BE2C (cell line): ENCODE measurements at regions not wholly inside any gene's neighbourhood (a gene's known extent, or its start where the extent isn't known, plus 50 kb on each side); places are given as distances from the start of the nearest gene placed in this dataset.

Experiments used
- DNase-seq: peaks from one replicate; pipeline ENCODE4 v3.0.0-alpha.2; 2020
- H3K27me3 ChIP-seq: fragments of 250-450 bp; sonication (Bioruptor Pico); 2 replicates; pipeline ENCODE4 v1.5.1; 2020; ENCODE audit warnings: mild to moderate bottlenecking
- H3K36me3 ChIP-seq: fragments of 250-450 bp; sonication (Bioruptor Pico); 2 replicates; pipeline ENCODE4 v1.5.1; 2020; ENCODE audit warnings: mild to moderate bottlenecking
- H3K4me1 ChIP-seq: fragments of 250-450 bp; sonication (Bioruptor Pico); 2 replicates; pipeline ENCODE4 v1.5.1; 2020
- H3K4me3 ChIP-seq: 2 replicates; pipeline ENCODE4 v1.5.1; 2011; ENCODE audit warnings: low read depth, low read length
- H3K9me3 ChIP-seq: fragments of 250-450 bp; sonication (Bioruptor Pico); 2 replicates; pipeline ENCODE4 v1.5.1; 2020
- CTCF ChIP-seq: IDR thresholded peaks from 2 replicates; pipeline ENCODE4 v1.5.1; 2012; ENCODE audit warnings: mild to moderate bottlenecking, low read depth, low read length

DNA sequence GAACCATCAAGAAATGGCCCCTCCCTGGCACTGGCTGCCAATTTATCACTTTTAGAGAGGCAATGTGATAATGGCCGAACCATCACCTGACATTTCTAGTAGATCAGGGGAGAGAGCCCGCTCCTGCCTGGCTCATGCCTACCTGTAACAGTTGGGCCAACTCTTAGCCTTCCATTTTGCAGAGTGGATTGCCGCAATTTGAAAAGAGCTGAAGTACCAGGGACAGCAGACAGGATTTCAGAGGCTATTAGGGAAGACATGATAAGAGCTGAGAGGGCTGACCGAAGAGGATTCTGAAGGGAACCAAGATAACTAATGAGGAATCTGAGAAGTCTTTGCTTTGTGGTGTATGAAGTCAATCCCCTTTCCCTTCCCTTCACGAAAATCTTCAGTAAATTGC, 121.2 kb upstream of the ANKRD28 start:
- TF ChIP-seq CTCF: no peak
- H3K27me3 ChIP-seq: no peaks in the 10 kb centered on the region
- no peaks in the 10 kb centered on the region for H3K4me1 ChIP-seq
- no peaks in the 10 kb centered on the region for H3K9me3 ChIP-seq
- no peak for DNase-seq
- H3K4me3 ChIP-seq: no peak overlapping the region
- H3K36me3 ChIP-seq: no peaks in the 10 kb centered on the region

DNA sequence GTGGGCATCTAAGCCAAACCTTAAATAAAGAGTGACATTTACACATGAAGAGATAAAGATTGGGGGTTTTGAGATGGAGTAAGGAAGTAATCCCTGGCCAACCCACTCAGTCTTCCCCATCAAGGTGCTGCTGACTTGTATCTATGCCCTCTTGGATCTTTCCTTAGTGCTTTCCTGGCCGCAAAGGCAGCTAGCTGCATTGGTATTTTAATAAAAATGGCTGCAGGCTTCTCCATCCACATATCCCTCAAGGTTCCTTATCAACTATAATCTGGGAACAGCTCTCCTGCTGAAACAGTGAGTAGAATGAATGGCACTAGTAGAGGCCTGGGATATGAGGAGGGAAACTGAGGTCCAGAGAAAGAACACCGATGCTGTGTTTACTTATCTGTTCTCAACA, 122.2 kb upstream of the ANKRD28 start:
- H3K36me3 ChIP-seq: no peaks in the 10 kb centered on the region
- no peaks in the 10 kb centered on the region for H3K27me3 ChIP-seq
- TF ChIP-seq CTCF: no peak
- no peaks in the 10 kb centered on the region for H3K4me1 ChIP-seq
- H3K4me3 ChIP-seq: no peak overlapping the region
- H3K9me3 ChIP-seq: no peaks in the 10 kb centered on the region
- no peak for DNase-seq

DNA sequence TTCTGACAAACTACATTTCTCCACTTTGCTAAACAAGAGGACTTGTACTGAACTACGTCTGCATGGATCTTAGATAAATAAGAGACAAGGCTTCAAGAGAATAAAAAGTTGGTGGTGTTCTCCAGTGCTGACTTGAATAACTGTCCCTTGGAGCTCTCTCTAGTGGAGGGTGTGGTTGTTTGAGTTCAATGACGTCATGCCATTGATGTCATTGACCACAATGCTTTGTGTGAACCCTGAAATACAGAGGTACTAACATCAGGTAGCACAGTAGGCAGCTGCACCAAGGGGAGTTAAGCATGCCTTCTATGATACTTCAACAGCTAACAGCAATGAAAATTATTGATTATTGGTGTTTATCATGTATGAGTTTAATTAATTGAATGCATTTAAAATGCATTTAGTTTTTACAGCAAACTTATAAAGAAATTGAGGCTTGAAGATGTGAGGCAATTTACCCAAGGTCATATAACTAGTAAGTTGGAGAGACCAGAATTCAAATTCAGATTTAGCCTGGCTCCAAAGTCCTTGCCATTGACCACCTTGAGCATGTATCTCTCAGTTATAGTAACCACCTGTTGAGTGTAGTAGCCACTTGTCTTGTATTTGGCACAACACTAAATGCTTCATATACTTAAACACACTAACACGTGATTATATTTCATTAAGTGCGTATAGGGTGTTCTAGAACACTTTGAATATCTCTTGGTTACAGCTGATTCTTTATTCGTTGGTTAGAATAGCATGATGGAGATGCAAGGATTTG, 126.0 kb upstream of the ANKRD28 start:
- no peak for TF ChIP-seq CTCF
- no peaks in the 10 kb centered on the region for H3K27me3 ChIP-seq
- no peak for DNase-seq
- H3K36me3 ChIP-seq: no peaks in the 10 kb centered on the region
- H3K9me3 ChIP-seq: no peaks in the 10 kb centered on the region
- no peaks in the 10 kb centered on the region for H3K4me1 ChIP-seq
- no peak overlapping the region for H3K4me3 ChIP-seq

DNA sequence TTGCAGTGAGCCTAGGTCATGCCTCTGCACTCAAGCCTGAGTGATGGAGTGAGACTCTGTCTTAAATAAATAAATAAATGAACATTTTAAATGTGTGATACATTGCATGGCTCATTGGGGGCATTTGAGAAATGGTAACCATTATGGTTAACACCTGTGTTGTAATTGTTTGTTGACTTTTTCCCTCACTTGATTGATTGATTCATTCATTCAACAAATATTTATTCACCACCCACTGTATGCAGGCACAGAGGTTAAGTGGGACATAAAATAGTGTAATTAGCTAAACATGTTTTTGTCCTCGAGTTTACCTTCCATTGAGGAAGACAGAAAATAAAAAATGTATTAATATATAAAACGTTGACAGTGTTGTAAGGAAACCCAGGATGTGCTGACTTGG, 127.1 kb upstream of the ANKRD28 start:
- no peak for DNase-seq
- no peak for TF ChIP-seq CTCF
- no peaks in the 10 kb centered on the region for H3K36me3 ChIP-seq

DNA sequence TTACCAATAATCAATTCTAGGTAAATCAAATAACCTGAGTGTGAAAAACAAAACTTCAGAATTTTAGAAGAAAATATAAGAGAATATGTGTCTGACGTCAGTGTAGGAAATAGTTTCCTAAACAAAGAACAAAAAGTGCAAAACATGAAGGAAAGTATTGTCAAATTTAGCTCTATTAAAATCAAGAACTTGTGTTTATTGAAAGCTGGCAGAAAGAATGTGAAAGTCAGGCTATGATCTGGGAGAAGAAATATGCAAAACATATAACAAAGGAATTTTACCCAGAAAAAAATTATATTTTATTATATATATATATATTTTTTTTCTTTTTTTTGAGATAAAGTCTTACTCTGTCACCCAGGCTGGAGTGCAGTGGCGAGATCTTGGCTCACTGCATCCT, 129.1 kb upstream of the ANKRD28 start:
- H3K36me3 ChIP-seq: no peaks in the 10 kb centered on the region
- H3K4me3 ChIP-seq: no peak overlapping the region
- H3K27me3 ChIP-seq: no peaks in the 10 kb centered on the region

More for the DNA sequence above, 127.1 kb upstream of the ANKRD28 start:
- Histone ChIP-seq H3K9me3 (no peaks in the 10 kb centered on the region), H3K4me1 (no peaks in the 10 kb centered on the region), H3K4me3 (no peak overlapping the region), H3K27me3 (no peaks in the 10 kb centered on the region)

More for the DNA sequence above, 129.1 kb upstream of the ANKRD28 start:
- Histone ChIP-seq H3K9me3 (no peaks in the 10 kb centered on the region), H3K4me1 (no peaks in the 10 kb centered on the region)
- TF ChIP-seq CTCF: no peak
- no peak for DNase-seq
